ENCODE measurements at regions not wholly inside any gene's neighbourhood (a gene's known extent, or its start where the extent isn't known, plus 50 kb on each side); places are given as distances from the start of the nearest gene placed in this dataset.

DNA sequence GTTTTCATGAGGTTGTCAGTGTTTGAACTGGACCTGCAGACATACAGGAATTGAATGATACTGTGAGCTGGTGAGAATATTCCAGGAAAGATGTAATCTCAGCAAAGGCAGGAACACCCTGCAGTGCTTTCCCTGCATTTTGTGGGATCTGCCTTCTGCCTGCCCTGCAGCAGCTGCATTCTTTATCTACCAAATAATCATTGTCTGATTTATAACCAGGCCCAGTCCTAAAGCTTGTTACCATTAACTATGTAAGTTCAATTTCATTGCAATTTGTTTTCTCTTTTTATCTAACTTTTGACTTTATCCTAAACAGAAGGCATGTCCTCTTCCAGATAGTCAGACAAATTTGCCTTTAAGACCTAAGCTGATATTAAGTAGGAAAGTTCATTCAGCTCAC lies 99.8 kb upstream of the NOCT start:
- TF ChIP-seq, protein P1, sequence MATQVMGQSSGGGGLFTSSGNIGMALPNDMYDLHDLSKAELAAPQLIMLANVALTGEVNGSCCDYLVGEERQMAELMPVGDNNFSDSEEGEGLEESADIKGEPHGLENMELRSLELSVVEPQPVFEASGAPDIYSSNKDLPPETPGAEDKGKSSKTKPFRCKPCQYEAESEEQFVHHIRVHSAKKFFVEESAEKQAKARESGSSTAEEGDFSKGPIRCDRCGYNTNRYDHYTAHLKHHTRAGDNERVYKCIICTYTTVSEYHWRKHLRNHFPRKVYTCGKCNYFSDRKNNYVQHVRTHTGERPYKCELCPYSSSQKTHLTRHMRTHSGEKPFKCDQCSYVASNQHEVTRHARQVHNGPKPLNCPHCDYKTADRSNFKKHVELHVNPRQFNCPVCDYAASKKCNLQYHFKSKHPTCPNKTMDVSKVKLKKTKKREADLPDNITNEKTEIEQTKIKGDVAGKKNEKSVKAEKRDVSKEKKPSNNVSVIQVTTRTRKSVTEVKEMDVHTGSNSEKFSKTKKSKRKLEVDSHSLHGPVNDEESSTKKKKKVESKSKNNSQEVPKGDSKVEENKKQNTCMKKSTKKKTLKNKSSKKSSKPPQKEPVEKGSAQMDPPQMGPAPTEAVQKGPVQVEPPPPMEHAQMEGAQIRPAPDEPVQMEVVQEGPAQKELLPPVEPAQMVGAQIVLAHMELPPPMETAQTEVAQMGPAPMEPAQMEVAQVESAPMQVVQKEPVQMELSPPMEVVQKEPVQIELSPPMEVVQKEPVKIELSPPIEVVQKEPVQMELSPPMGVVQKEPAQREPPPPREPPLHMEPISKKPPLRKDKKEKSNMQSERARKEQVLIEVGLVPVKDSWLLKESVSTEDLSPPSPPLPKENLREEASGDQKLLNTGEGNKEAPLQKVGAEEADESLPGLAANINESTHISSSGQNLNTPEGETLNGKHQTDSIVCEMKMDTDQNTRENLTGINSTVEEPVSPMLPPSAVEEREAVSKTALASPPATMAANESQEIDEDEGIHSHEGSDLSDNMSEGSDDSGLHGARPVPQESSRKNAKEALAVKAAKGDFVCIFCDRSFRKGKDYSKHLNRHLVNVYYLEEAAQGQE (IDR thresholded peaks at IDR 0.05; ENCODE audit: low read depth) = no peak
- no peak for TF ChIP-seq CEBPB (IDR thresholded peaks at IDR 0.05)
- no peak for TF ChIP-seq EP300 (IDR thresholded peaks at IDR 0.05; ENCODE audit: borderline replicate concordance)
- no peak for TF ChIP-seq TAF1 (IDR thresholded peaks at IDR 0.05; ENCODE audit: low read depth)
- no peak for TF ChIP-seq YY1 (IDR thresholded peaks at IDR 0.05; ENCODE audit: low read depth)
- no peak for TF ChIP-seq EGR1 (IDR thresholded peaks at IDR 0.05)
- no peak for TF ChIP-seq RAD21 (IDR thresholded peaks at IDR 0.05; ENCODE audit: low read depth)
- no peak for TF ChIP-seq TEAD4 (IDR thresholded peaks at IDR 0.05)
- no peak for TF ChIP-seq NFIC (IDR thresholded peaks at IDR 0.05)

Measured in Ishikawa (cell line).